Natural killer cell (primary cell): ENCODE measurements at regions not wholly inside any gene's neighbourhood (a gene's known extent, or its start where the extent isn't known, plus 50 kb on each side); places are given as distances from the start of the nearest gene placed in this dataset.

Source experiments
- ATAC-seq, 3 donors: fragments of 150-1000 bp in 2 of 3; fragments of 200-7000 bp in 1 of 3; cut with Tn5 transposase; 1 replicate in 1 of 3; 2 replicates in 2 of 3; pipeline ENCODE4 v1.10.0; 2021; ENCODE audit warnings: mild to moderate bottlenecking in 2 of 3, moderate library complexity in 2 of 3
- DNase-seq, 2 donors: peaks; one replicate each; pipeline versions ENCODE4 v3.0.0 to v3.0.0-alpha.2; 2013 to 2021; ENCODE audit warnings: mixed read lengths in 1 of 2
- H3K27ac ChIP-seq: one replicate; pipeline ENCODE4 v1.5.1; 2013; ENCODE audit warnings: mild to moderate bottlenecking, low read length
- H3K27me3 ChIP-seq: one replicate; pipeline ENCODE4 v1.6.1; 2013; ENCODE audit warnings: low read length; ENCODE audit not compliant: control insufficient read depth, insufficient read depth
- H3K36me3 ChIP-seq: one replicate; pipeline ENCODE4 v1.6.1; 2013; ENCODE audit warnings: low read length; ENCODE audit not compliant: control insufficient read depth, insufficient read depth
- H3K4me1 ChIP-seq: one replicate; pipeline ENCODE4 v1.6.1; 2013; ENCODE audit warnings: low read length; ENCODE audit not compliant: control insufficient read depth, insufficient read depth
- H3K4me3 ChIP-seq: one replicate; pipeline ENCODE4 v1.5.1; 2013; ENCODE audit warnings: low read length
- H3K9me3 ChIP-seq: one replicate; pipeline ENCODE4 v1.6.1; 2013; ENCODE audit warnings: low read length; ENCODE audit not compliant: control insufficient read depth, insufficient read depth
- H3K27ac Mint-ChIP-seq, 2 donors: one replicate each; pipeline ENCODE4 v1.8.0; 2022; ENCODE audit warnings: mild to moderate bottlenecking in 2 of 2, mixed read lengths in 2 of 2, moderate library complexity in 1 of 2
- H3K27me3 Mint-ChIP-seq, 2 donors: one replicate each; pipeline ENCODE4 v1.8.0; 2022; ENCODE audit warnings: low read depth in 2 of 2, mixed read lengths in 2 of 2
- H3K36me3 Mint-ChIP-seq: one replicate; pipeline ENCODE4 v1.8.0; 2022; ENCODE audit warnings: mixed read lengths
- H3K4me1 Mint-ChIP-seq, 2 donors: one replicate each; pipeline ENCODE4 v1.8.0; 2022; ENCODE audit warnings: mixed read lengths in 2 of 2
- H3K4me3 Mint-ChIP-seq: one replicate; pipeline ENCODE4 v1.8.0; 2022; ENCODE audit warnings: mild to moderate bottlenecking, moderate library complexity, mixed read lengths
- H3K9me3 Mint-ChIP-seq, 2 donors: one replicate each; pipeline ENCODE4 v1.8.0; 2022; ENCODE audit warnings: mixed read lengths in 2 of 2
- WGBS: methylation state at CpG from one replicate; pipeline ENCODE4 v1.1.7; 2013; ENCODE audit warnings: missing lambda C conversion rate; ENCODE audit not compliant: insufficient coverage; 5-methylcytosine and 5-hydroxymethylcytosine counted together
- intact Hi-C: fragments of 100-400 bp; cut with micrococcal nuclease; formaldehyde crosslinking; loops from one replicate; pipeline ENCODE4 v1.14.2; 2022
- TF ChIP-seq, protein P1 (sequence below): fragments of 200-600 bp; IDR thresholded peaks from one replicate; pipeline ENCODE4 v1.8.0; 2022; ENCODE audit warnings: antibody characterized with exemption

DNA sequence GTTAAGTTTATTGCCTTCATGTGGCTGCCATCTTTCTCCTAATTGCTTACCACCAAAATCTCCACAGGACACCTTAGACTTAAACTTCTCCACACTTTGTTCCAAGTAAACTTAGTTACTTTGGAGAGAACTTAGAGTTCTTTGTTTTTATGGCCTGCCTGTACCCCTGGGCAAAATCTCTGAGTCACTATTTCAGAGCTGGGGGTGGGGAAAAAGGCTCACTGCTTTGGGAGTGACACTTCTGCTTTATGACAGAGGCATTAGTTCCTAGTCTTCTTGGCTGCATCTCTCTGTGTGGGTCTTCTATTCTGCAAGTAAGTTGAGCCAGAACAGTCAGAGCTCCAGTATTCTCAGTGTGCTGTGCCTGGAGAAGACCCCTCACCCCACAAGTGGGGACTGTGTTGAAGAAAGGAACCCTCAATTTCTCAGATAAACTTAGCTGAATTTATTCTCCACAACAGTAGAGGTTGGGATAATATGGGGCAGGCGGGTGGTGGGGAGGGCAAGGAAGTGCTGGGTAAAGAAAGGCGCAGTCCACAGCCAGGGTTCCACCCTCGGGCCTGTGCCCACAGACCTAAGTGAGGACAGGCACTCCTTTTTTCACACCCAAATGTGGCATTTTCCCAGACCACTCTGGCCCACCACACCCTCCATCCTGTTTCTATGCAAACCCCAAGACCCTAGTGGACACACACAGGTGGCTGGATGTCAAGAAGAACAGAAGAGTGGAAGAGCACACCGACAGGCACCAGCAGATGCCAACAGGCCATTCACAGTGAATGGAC, 636.6 kb upstream of the MAN1A1 start:
- no peaks in the 10 kb centered on the region for H3K36me3 Mint-ChIP-seq
- H3K4me1 Mint-ChIP-seq: no peaks in the 10 kb centered on the region
- Histone ChIP-seq H3K4me3 (no peak overlapping the region), H3K4me1 (no peaks in the 10 kb centered on the region), H3K9me3 (no peaks in the 10 kb centered on the region), H3K36me3 (no peaks in the 10 kb centered on the region), H3K27me3 (no peaks in the 10 kb centered on the region), H3K27ac (no peak overlapping the region)
- ATAC-seq (no peak), DNase-seq (no peak)
- TF ChIP-seq, protein P1, sequence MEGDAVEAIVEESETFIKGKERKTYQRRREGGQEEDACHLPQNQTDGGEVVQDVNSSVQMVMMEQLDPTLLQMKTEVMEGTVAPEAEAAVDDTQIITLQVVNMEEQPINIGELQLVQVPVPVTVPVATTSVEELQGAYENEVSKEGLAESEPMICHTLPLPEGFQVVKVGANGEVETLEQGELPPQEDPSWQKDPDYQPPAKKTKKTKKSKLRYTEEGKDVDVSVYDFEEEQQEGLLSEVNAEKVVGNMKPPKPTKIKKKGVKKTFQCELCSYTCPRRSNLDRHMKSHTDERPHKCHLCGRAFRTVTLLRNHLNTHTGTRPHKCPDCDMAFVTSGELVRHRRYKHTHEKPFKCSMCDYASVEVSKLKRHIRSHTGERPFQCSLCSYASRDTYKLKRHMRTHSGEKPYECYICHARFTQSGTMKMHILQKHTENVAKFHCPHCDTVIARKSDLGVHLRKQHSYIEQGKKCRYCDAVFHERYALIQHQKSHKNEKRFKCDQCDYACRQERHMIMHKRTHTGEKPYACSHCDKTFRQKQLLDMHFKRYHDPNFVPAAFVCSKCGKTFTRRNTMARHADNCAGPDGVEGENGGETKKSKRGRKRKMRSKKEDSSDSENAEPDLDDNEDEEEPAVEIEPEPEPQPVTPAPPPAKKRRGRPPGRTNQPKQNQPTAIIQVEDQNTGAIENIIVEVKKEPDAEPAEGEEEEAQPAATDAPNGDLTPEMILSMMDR: no peak
- intact Hi-C loops: no loop called here
- peaks cover 3 to 4% of the 10 kb centered on the region in 2 donors for H3K9me3 Mint-ChIP-seq
- no peak overlapping the region for H3K27ac Mint-ChIP-seq
- H3K27me3 Mint-ChIP-seq: no peaks in the 10 kb centered on the region
- no peak overlapping the region for H3K4me3 Mint-ChIP-seq
- 92% methylated on average over 4 of the region's 4 CpGs for WGBS

DNA sequence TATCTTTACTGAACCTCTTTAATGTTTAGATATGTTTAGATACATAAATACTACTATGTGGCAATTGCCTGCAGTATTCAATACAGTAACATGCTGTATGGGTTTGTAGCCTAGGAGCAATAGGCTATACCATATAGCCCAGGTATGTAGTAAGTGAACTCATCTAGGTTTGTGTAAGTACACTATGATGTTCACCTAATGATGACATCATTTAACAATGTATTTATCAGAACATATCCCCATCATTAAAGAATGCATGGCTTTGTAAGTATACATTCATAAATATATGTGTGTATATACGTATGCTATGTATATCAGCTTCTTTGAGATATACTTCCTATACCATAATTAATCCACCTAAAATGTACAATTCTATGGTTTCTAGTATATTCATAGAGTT, 631.2 kb upstream of the MAN1A1 start:
- WGBS: no CpG with 5 or more reads among the region's 1 CpG
- intact Hi-C loops: no loop called here
- H3K4me3 Mint-ChIP-seq: no peak overlapping the region

DNA sequence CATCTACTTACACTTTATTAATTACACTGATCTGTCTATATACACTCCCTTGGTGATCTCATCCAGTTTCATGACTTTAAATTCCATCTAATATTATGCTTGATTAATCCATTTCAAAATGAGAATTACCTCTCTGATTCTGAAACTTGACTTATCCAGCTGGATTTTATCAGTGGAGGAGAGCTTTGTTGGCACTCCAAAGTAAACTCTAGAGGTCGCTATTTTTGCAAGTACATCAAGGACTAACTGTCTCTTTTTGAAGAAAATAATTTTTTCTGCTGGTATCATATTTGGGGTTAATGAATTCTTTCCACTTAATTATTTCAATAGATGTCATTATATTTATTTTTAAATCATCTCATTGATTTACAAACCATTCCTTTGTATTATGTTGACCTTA, 630.3 kb upstream of the MAN1A1 start:
- no peaks in the 10 kb centered on the region for H3K9me3 ChIP-seq
- no peak overlapping the region for H3K4me3 Mint-ChIP-seq
- H3K4me3 ChIP-seq: no peak overlapping the region
- WGBS: 40% methylated on average over 1 of the region's 1 CpG
- H3K27ac ChIP-seq: no peak overlapping the region
- no peaks in the 10 kb centered on the region for H3K36me3 ChIP-seq
- no peaks in the 10 kb centered on the region for H3K36me3 Mint-ChIP-seq
- H3K4me1 Mint-ChIP-seq: no peaks in the 10 kb centered on the region
- H3K4me1 ChIP-seq: no peaks in the 10 kb centered on the region
- no peaks in the 10 kb centered on the region for H3K9me3 Mint-ChIP-seq
- intact Hi-C loops: no loop called here
- no peaks in the 10 kb centered on the region for H3K27me3 ChIP-seq
- TF ChIP-seq, protein P1: no peak
- no peaks in the 10 kb centered on the region for H3K27me3 Mint-ChIP-seq
- no peak for ATAC-seq
- no peak overlapping the region for H3K27ac Mint-ChIP-seq
- no peak for DNase-seq

More for the DNA sequence above, 631.2 kb upstream of the MAN1A1 start:
- Histone ChIP-seq H3K27me3 (no peaks in the 10 kb centered on the region), H3K9me3 (no peaks in the 10 kb centered on the region), H3K4me1 (no peaks in the 10 kb centered on the region), H3K4me3 (no peak overlapping the region), H3K27ac (no peak overlapping the region), H3K36me3 (no peaks in the 10 kb centered on the region)
- no peaks in the 10 kb centered on the region for H3K9me3 Mint-ChIP-seq
- ATAC-seq (no peak), DNase-seq (no peak)
- no peak overlapping the region for H3K27ac Mint-ChIP-seq
- H3K27me3 Mint-ChIP-seq: no peaks in the 10 kb centered on the region
- no peaks in the 10 kb centered on the region for H3K36me3 Mint-ChIP-seq
- H3K4me1 Mint-ChIP-seq: no peaks in the 10 kb centered on the region
- TF ChIP-seq, protein P1: no peak
